GM13977 (cell line): ENCODE measurements at regions not wholly inside any gene's neighbourhood (a gene's known extent, or its start where the extent isn't known, plus 50 kb on each side); places are given as distances from the start of the nearest gene placed in this dataset.
"Not testable (repeated sequence)": the region's sequence is repeated elsewhere in the genome, so short reads cannot be mapped to it uniquely, and the experiment has no call there.

Experiments used
- DNase-seq: peaks from one replicate; pipeline ENCODE4 v3.0.0; 2012; ENCODE audit warnings: low spot score
- CTCF ChIP-seq: IDR thresholded peaks from 2 replicates; pipeline ENCODE4 v1.5.1; 2012; ENCODE audit warnings: mild to moderate bottlenecking, control low read depth; ENCODE audit not compliant: insufficient read depth; ENCODE audit errors: extremely low read depth, missing control alignments
- in situ Hi-C: fragments of 300-500 bp; cut with MboI; formaldehyde crosslinking; loops from one replicate; pipeline ENCODE4 v1.12.0; 2022; ENCODE audit warnings: low sequenced_read_pairs, low pct_unique_long_range_greater_than_20kb, mixed read lengths, inconsistent platforms; ENCODE audit not compliant: unreplicated experiment

DNA sequence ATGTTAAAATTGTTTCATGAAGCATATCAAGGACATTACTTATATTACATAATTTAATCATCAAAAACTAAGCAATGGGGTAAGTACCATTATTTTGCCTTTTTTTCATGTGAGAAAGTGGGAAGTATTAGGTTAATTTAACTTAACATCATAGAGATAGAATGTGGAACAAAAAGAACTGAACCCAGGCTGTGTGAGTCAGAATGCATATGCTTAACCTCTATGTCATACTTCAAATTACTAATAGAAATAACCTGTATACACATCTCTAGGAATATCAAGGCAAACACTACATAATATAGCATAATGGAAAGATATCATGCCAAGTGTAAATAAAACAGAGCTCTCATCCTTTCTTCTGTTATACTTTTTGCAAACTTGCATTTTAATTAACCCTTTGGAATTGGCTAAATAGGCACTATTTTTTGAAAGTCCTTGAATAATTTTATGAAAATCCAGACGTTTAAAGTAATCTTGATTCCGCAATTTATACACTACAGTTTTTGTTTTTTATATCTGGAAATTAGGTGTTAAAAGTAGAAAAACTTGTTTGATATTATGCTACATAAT lies 777.7 kb downstream of the SLC6A15 start:
- no peak for DNase-seq
- in situ Hi-C loops, result no loop called here

DNA sequence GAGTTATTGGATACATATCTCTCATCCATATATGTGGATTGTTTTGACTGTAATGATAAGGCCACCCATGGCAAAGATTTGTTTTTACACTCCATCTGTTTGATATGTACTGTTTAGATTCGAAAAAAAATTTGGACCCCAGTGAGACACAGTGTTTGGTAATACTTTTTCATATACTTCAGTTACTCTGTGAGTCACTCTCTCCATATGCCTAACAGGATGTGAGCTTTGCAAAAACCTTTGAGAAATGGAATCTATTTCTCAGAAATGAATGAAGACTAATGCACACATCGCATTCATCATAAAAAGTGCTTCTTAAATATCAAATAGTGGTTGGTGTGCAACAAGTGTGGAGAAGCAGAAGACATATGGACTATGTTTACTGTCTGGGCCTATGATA lies 781.5 kb downstream of the SLC6A15 start:
- DNase-seq, result no peak
- in situ Hi-C loops, result no loop called here
- TF ChIP-seq CTCF, result no peak

More for the DNA sequence above, 777.7 kb downstream of the SLC6A15 start:
- no peak for TF ChIP-seq CTCF

- no peak for TF ChIP-seq CTCF
- DNase-seq, result no peak
- in situ Hi-C loops, result no loop called here
Measured at GRCh38 chr12:84128117-84128991, 784.2 kb downstream of the SLC6A15 start.

DNA sequence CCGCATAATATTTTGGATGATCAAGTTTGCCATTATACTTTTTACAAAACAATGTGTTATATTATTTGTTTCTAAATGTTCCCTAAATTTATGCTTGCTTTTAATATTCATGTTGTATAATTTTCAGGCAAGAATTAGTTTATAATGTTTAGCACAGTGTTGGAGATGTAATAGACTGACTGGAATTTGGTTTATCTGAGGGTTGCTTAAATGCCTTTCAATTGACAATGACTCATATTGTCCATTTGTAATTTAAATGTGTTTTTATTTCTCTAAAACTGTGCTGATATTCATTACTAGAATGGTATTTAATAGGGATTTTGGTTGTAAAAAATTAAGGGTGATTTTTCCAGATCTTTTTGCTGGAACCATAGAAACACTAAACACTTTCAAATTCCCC lies 788.4 kb downstream of the SLC6A15 start:
- in situ Hi-C loops, result no loop called here
- no peak for TF ChIP-seq CTCF
- no peak for DNase-seq

- TF ChIP-seq CTCF, result no peak
- in situ Hi-C loops, result no loop called here
- no peak for DNase-seq
Measured at GRCh38 chr12:84117190-84117589, 795.4 kb downstream of the SLC6A15 start.

DNA sequence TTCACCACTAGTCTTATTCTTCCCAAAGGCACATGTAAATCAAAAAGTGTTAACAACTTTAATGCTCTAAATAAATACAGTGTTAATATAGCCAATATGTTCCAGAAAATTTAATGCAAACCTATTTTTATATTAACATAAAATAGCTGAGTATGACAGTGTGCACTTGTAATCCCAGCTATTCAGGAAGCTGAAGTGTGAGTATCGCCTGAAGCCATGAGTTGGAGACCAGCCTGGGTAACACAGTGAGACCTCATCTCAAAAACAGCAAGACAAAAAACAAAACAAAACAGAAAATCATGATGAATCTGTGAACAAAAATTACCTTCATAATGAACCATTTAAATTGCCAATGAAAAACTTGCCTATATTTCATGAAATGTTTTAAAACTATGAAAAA lies 798.9 kb downstream of the SLC6A15 start:
- in situ Hi-C loops, result no loop called here
- DNase-seq, result no peak
- no peak for TF ChIP-seq CTCF

GRCh38 chr12:84103886-84104285 lies 808.7 kb downstream of the SLC6A15 start:
- DNase-seq, in situ Hi-C loops: not testable (repeated sequence)

- DNase-seq, in situ Hi-C loops: not testable (repeated sequence)
Measured at GRCh38 chr12:84101963-84102362, 810.6 kb downstream of the SLC6A15 start.

GRCh38 chr12:84099591-84099990 lies 813.0 kb downstream of the SLC6A15 start:
- DNase-seq, in situ Hi-C loops: not testable (repeated sequence)
